Endothelial cell of umbilical vein (primary cell): ENCODE measurements at regions not wholly inside any gene's neighbourhood (a gene's known extent, or its start where the extent isn't known, plus 50 kb on each side); places are given as distances from the start of the nearest gene placed in this dataset.

Source experiments
- BruUV-seq: library from RNA; stranded (reverse); fragments of 400-500 nt; replicated peaks from 2 replicates; lab custom pipeline; 2021; lab: Mats Ljungman, UMichigan
- CTCF ChIA-PET: fragments of 300-600, 350-600 bp; sonication (Branson Sonifier 250); formaldehyde crosslinking; loops from one replicate; lab custom pipeline; 2021; ENCODE audit warnings: antibody characterized with exemption, inconsistent platforms; lab: Charles Lee
- POLR2A ChIA-PET: fragments of 300-600, 350-600 bp; sonication (Branson Sonifier 250); formaldehyde crosslinking; loops from one replicate; lab custom pipeline; 2021; ENCODE audit warnings: antibody characterized with exemption, inconsistent platforms; lab: Charles Lee
- DNase-seq: peaks from one replicate; pipeline ENCODE4 v3.0.0-alpha.2; 2011; ENCODE audit warnings: low read depth, low spot score
- FAIRE-seq: peaks from 2 replicates; lab custom pipeline; 2011; peaks lifted over from hg19 to GRCh38; lab: Jason Lieb, UNC
- H2AFZ ChIP-seq: 2 replicates; pipeline ENCODE4 v1.6.0; 2012; ENCODE audit warnings: low read depth, low read length, control low read depth, inconsistent platforms
- H3K27ac ChIP-seq: 2 replicates; pipeline ENCODE4 v1.5.1; 2011; ENCODE audit warnings: low read depth, mild to moderate bottlenecking, control low read depth, low read length, moderate library complexity; ENCODE audit not compliant: insufficient read depth
- H3K27me3 ChIP-seq, 2 experiments: 2 replicates each; pipeline versions ENCODE4 v1.6.0 to v1.6.1; 2011; ENCODE audit warnings: low read length in 2 of 2, mixed read lengths in 1 of 2; ENCODE audit not compliant: control insufficient read depth in 2 of 2, insufficient read depth in 2 of 2
- H3K36me3 ChIP-seq, 2 experiments: 2 replicates in 1 of 2; 3 replicates in 1 of 2; pipeline ENCODE4 v1.5.1; 2011; ENCODE audit warnings: low read length in 2 of 2, mild to moderate bottlenecking in 1 of 2, moderate library complexity in 1 of 2; ENCODE audit not compliant: control insufficient read depth in 2 of 2, insufficient read depth in 2 of 2; ENCODE audit errors: extremely low read depth in 1 of 2
- H3K4me1 ChIP-seq: 3 replicates; pipeline ENCODE4 v1.5.1; 2011; ENCODE audit warnings: mild to moderate bottlenecking, low read length; ENCODE audit not compliant: control insufficient read depth, insufficient read depth; ENCODE audit errors: extremely low read depth
- H3K4me2 ChIP-seq: 2 replicates; pipeline ENCODE4 v1.6.1; 2011; ENCODE audit warnings: low read length, control low read depth, mixed read lengths; ENCODE audit not compliant: insufficient read depth
- H3K4me3 ChIP-seq, 3 experiments: fragments of 200-600 bp in 1 of 3; sonication (generic), shearing (Covaris generic) in 1 of 3; replicated peaks in 1 of 3; 2 replicates each; pipeline ENCODE4 v1.5.1; 2011 to 2016; ENCODE audit warnings: control low read depth in 3 of 3, low read length in 3 of 3, mild to moderate bottlenecking in 2 of 3, inconsistent platforms in 1 of 3, low read depth in 1 of 3, moderate library complexity in 1 of 3; ENCODE audit not compliant: insufficient read depth in 1 of 3
- H3K79me2 ChIP-seq: 2 replicates; pipeline ENCODE4 v1.6.0; 2012; ENCODE audit warnings: low read length, inconsistent platforms; ENCODE audit not compliant: control insufficient read depth, insufficient read depth
- H3K9ac ChIP-seq: replicated peaks from 2 replicates; pipeline ENCODE3; 2011; ENCODE audit warnings: low read length, control low read depth; ENCODE audit not compliant: insufficient read depth; ENCODE audit errors: extremely low read depth
- H3K9me1 ChIP-seq: replicated peaks from 3 replicates; pipeline ENCODE4 v1.6.0; 2011; ENCODE audit warnings: mild to moderate bottlenecking, low read length; ENCODE audit not compliant: control insufficient read depth, insufficient read depth; ENCODE audit errors: extremely low read depth
- H3K9me3 ChIP-seq: replicated peaks from 2 replicates; pipeline ENCODE4 v1.5.1; 2012; ENCODE audit warnings: low read length, inconsistent platforms; ENCODE audit not compliant: control insufficient read depth, insufficient read depth
- H4K20me1 ChIP-seq: replicated peaks from 2 replicates; pipeline ENCODE3; 2011; ENCODE audit warnings: mild to moderate bottlenecking, low read length; ENCODE audit not compliant: control insufficient read depth, insufficient read depth; ENCODE audit errors: extremely low read depth
- FOS ChIP-seq: IDR thresholded peaks from 2 replicates; pipeline ENCODE4 v1.6.1; 2011; ENCODE audit warnings: mild to moderate bottlenecking, low read length, moderate library complexity, borderline replicate concordance; ENCODE audit not compliant: insufficient read depth
- JUN ChIP-seq: IDR thresholded peaks from 2 replicates; pipeline ENCODE4 v1.6.1; 2011; ENCODE audit warnings: borderline replicate concordance, low read depth; ENCODE audit not compliant: insufficient read length, insufficient read depth
- MYC ChIP-seq: IDR thresholded peaks from one replicate; pipeline ENCODE4 v1.6.1; 2011; ENCODE audit warnings: mild to moderate bottlenecking, low read depth, low read length
- dilution Hi-C: fragments of 300-500 bp; cut with MboI; formaldehyde crosslinking; loops from one replicate; pipeline ENCODE4 v1.15.0; 2019; ENCODE audit warnings: low sequenced_read_pairs; ENCODE audit not compliant: extremely low pct_ligation_motif_present
- intact Hi-C: fragments of 100-400 bp; cut with micrococcal nuclease; formaldehyde crosslinking; loops from one replicate; pipeline ENCODE4 v1.10.0; 2022
- TF ChIP-seq, protein P1 (sequence below): IDR thresholded peaks from 2 replicates; pipeline ENCODE4 v1.6.1; 2011; ENCODE audit not compliant: insufficient read depth, insufficient read length
- TF ChIP-seq, protein P2 (sequence below), 2 donors: IDR thresholded peaks; 1 replicate in 1 of 2; 2 replicates in 1 of 2; pipeline ENCODE4 v1.5.1; 2011; ENCODE audit warnings: low read length in 2 of 2, mild to moderate bottlenecking in 2 of 2, moderate library complexity in 2 of 2, control low read depth in 1 of 2, inconsistent platforms in 1 of 2, low read depth in 1 of 2; ENCODE audit not compliant: insufficient read depth in 1 of 2; ENCODE audit errors: extremely low read depth in 1 of 2

DNA sequence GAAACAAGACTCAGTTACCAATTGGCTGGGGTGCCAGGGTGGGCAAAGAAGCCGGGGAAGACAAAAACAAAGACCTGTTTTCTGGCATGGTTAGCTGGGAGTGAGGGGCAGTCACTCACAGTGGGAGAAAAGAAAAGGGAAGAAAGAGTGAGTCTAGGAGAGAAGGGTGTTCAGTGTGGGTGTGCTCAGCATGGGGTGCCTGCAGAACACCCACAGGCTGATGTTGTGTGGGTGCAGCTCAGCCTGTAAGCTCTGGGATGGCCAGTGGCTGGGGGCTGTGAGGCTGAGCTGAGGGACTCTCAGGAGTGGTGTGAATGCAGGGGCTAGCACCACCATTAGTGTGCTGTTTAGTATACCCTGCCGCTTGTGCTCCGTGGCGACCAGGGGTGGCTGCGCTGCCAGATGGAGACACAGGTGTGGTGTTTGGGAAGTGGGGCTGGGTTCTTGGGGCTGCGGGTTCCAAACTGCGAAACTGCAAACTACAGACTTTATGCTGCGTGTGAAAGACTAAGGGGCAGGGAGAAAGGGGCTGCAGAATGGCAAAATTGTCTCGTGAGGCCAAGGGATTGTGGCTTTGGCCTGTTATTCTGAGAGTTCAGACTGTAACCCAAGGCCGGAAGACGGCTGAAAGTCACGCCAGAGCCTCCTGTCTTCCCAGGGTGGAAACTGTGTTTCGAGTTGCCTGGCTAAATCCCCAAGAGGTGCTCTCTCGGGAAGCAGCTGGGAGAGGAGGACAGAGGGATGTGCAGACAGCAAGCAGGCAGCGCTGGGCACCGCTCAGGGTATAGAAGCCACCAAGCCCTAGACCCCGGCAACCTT lies 156.3 kb downstream of the TTC32 start:
- Histone ChIP-seq H3K9ac (no peak overlapping the region), H3K4me3 (no peak overlapping the region), H4K20me1 (no peaks in the 10 kb centered on the region), H3K27me3 (no peaks in the 10 kb centered on the region), H3K79me2 (no peaks in the 10 kb centered on the region), H3K9me1 (no peaks in the 10 kb centered on the region), H3K4me2 (no peak overlapping the region), H3K4me1 (no peaks in the 10 kb centered on the region), H3K27ac (no peak overlapping the region), H3K36me3 (no peaks in the 10 kb centered on the region), H3K9me3 (no peaks in the 10 kb centered on the region), H2AFZ (no peak overlapping the region)
- BruUV-seq = no TSS peak
- POLR2A ChIA-PET = no interaction called here
- TF ChIP-seq FOS (no peak), JUN (no peak), MYC (no peak)
- TF ChIP-seq, protein P1, sequence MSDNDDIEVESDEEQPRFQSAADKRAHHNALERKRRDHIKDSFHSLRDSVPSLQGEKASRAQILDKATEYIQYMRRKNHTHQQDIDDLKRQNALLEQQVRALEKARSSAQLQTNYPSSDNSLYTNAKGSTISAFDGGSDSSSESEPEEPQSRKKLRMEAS = no peak
- TF ChIP-seq, protein P2, sequence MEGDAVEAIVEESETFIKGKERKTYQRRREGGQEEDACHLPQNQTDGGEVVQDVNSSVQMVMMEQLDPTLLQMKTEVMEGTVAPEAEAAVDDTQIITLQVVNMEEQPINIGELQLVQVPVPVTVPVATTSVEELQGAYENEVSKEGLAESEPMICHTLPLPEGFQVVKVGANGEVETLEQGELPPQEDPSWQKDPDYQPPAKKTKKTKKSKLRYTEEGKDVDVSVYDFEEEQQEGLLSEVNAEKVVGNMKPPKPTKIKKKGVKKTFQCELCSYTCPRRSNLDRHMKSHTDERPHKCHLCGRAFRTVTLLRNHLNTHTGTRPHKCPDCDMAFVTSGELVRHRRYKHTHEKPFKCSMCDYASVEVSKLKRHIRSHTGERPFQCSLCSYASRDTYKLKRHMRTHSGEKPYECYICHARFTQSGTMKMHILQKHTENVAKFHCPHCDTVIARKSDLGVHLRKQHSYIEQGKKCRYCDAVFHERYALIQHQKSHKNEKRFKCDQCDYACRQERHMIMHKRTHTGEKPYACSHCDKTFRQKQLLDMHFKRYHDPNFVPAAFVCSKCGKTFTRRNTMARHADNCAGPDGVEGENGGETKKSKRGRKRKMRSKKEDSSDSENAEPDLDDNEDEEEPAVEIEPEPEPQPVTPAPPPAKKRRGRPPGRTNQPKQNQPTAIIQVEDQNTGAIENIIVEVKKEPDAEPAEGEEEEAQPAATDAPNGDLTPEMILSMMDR (IDR thresholded peaks at IDR 0.05; ENCODE audit: extremely low read depth in 1 of 2, insufficient read depth in 1 of 2, low read depth in 1 of 2, low read length in 2 of 2) = no peak
- no peak for FAIRE-seq
- intact Hi-C loops = loop anchor here (1.0 to 10.0 kb wide), 6 partner anchors 34 to 1225 kb away; no protein-coding TSS in a partner anchor
- dilution Hi-C loops = no loop called here
- no peak for DNase-seq
- CTCF ChIA-PET = interaction anchor here (0.9 to 1.6 kb wide), 2 partner anchors 9 to 396 kb away, joined by 3 to 24 read pairs; no protein-coding TSS in a partner anchor
